ENCODE measurements at regions not wholly inside any gene's neighbourhood (a gene's known extent, or its start where the extent isn't known, plus 50 kb on each side); places are given as distances from the start of the nearest gene placed in this dataset.
A peak's percentile ranks its signal among the peaks of the same experiment; 100 is the strongest.

GRCh38 chr19:28744014-28744413, 468.9 kb downstream of the UQCRFS1 start:
- Histone ChIP-seq H3K9me3 (no peaks in the 10 kb centered on the region), H3K36me3 (no peaks in the 10 kb centered on the region), H3K27ac (no peak overlapping the region), H3K4me1 (no peaks in the 10 kb centered on the region), H3K4me3 (no peak overlapping the region), H3K27me3 (no peaks in the 10 kb centered on the region)
- intact Hi-C loops (cut with DNase I) = no loop called here
- TF ChIP-seq CTCF (IDR thresholded peaks at IDR 0.05) (no peak), POLR2A (IDR thresholded peaks at IDR 0.05) (no peak)
- ATAC-seq (no peak), DNase-seq (no peak)

- no peaks in the 10 kb centered on the region for H3K27me3 ChIP-seq
- H3K27ac ChIP-seq = peak overlapping the region in 1 of 3 donors; percentile 35
- ATAC-seq = peak; percentile 75 to 89 (median 85)
- peaks cover 0 to 4% (median 0%) of the 10 kb centered on the region in 4 donors for H3K4me1 ChIP-seq
- DNase-seq = no peak
- no peak overlapping the region for H3K4me3 ChIP-seq
- intact Hi-C loops (cut with DNase I) = loop anchor here (10.0 kb wide), 2 partner anchors 138 to 148 kb away; no protein-coding TSS in a partner anchor
- H3K36me3 ChIP-seq = no peaks in the 10 kb centered on the region
- 11% methylated on average over 6 of the region's 6 CpGs for WGBS (ENCODE audit: insufficient coverage, low coverage, low lambda C conversion rate, missing lambda C conversion rate)
- H3K9me3 ChIP-seq = no peaks in the 10 kb centered on the region
- TF ChIP-seq POLR2A (IDR thresholded peaks at IDR 0.05) (no peak), CTCF (IDR thresholded peaks at IDR 0.05) (peak; percentile 57 to 73 (median 66))
Observed at GRCh38 chr19:28737021-28737895, 475.7 kb downstream of the UQCRFS1 start.

DNA sequence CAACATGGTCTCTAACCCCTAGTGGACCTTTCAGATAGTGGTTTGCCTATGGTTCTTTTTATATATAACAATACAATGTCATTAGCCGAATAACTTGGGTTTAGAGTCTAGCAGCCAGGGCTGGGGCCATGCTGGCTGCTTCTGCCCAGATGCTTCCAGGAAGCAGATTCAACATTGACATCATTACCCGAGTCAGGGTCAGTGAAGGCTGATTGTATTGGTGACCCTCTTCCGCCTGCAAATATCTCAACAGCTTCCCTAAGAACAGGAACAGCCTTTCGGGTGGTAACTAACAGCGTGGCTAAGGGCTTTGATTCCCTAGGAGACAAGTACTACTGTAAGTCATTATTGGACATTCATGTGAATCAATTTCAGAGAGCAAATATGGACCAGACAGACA, 476.4 kb downstream of the UQCRFS1 start:
- ATAC-seq (peak in 3 of 4 donors; percentile 25 to 61 (median 53)), DNase-seq (no peak)
- peak overlapping the region in 1 of 3 donors; percentile 35 for H3K27ac ChIP-seq
- no peak overlapping the region for H3K4me3 ChIP-seq
- no peaks in the 10 kb centered on the region for H3K27me3 ChIP-seq
- WGBS (ENCODE audit: insufficient coverage, low coverage, low lambda C conversion rate, missing lambda C conversion rate) = 60% methylated on average over 4 of the region's 5 CpGs
- H3K36me3 ChIP-seq = no peaks in the 10 kb centered on the region
- H3K9me3 ChIP-seq = no peaks in the 10 kb centered on the region
- peaks cover 0 to 4% (median 0%) of the 10 kb centered on the region in 4 donors for H3K4me1 ChIP-seq
- no peak for TF ChIP-seq POLR2A (IDR thresholded peaks at IDR 0.05)
- TF ChIP-seq CTCF (IDR thresholded peaks at IDR 0.05) = no peak
- intact Hi-C loops (cut with DNase I) = loop anchor here (10.0 kb wide), 2 partner anchors 138 to 148 kb away; no protein-coding TSS in a partner anchor

DNA sequence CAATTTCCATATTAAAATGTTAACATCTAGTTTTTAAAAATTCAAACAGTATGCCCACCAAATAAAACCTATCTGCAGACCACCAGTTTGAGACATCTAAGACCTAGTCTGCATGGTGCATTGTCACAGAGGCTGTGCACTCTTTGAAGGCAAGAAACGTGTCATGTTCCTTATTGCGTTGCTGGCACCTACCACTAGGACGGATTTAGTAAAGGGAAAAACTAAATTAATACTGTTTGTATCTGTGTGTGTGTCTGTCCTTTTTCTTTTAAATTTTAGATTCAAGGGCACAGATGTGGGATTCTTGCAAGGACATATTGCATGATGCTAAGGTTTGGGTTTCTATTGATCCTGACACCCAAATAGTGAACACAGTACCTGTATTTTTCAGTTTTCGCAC, 481.4 kb downstream of the UQCRFS1 start:
- DNase-seq (no peak), ATAC-seq (no peak)
- no peak overlapping the region for H3K27ac ChIP-seq
- peaks cover 0 to 13% of the 10 kb centered on the region in 2 donors for H3K27me3 ChIP-seq
- peaks cover 0 to 3% (median 0%) of the 10 kb centered on the region in 4 donors for H3K4me1 ChIP-seq
- intact Hi-C loops (cut with DNase I) = loop anchor here (10.0 kb wide), 2 partner anchors 143 to 153 kb away; no protein-coding TSS in a partner anchor
- TF ChIP-seq POLR2A (IDR thresholded peaks at IDR 0.05) (no peak), CTCF (IDR thresholded peaks at IDR 0.05) (no peak)
- no peaks in the 10 kb centered on the region for H3K9me3 ChIP-seq
- H3K36me3 ChIP-seq = no peaks in the 10 kb centered on the region
- H3K4me3 ChIP-seq = no peak overlapping the region
- WGBS (ENCODE audit: insufficient coverage, low coverage, low lambda C conversion rate, missing lambda C conversion rate) = 41% methylated on average over 4 of the region's 4 CpGs
